Type B pancreatic cell (in vitro differentiated cells): ENCODE measurements at regions not wholly inside any gene's neighbourhood (a gene's known extent, or its start where the extent isn't known, plus 50 kb on each side); places are given as distances from the start of the nearest gene placed in this dataset.

Source experiments
- DNase-seq: peaks from one replicate; pipeline ENCODE4 v3.0.0; 2021; ENCODE audit warnings: mixed read lengths; ENCODE audit not compliant: unreplicated experiment; ENCODE audit errors: extremely low spot score
- H3K27ac Mint-ChIP-seq: 2 replicates; pipeline ENCODE4 v1.8.0; 2021; ENCODE audit warnings: mild to moderate bottlenecking, mixed read lengths
- H3K27me3 Mint-ChIP-seq: 2 replicates; pipeline ENCODE4 v1.8.0; 2021; ENCODE audit warnings: mixed read lengths
- H3K36me3 Mint-ChIP-seq: 2 replicates; pipeline ENCODE4 v1.8.0; 2021; ENCODE audit warnings: mixed read lengths
- H3K4me1 Mint-ChIP-seq: one replicate; pipeline ENCODE4 v1.8.0; 2021; ENCODE audit warnings: mixed read lengths; ENCODE audit not compliant: unreplicated experiment
- H3K4me3 Mint-ChIP-seq: 2 replicates; pipeline ENCODE4 v1.8.0; 2021; ENCODE audit warnings: mild to moderate bottlenecking, mixed read lengths
- H3K9me3 Mint-ChIP-seq: 2 replicates; pipeline ENCODE4 v1.8.0; 2021; ENCODE audit warnings: mixed read lengths
- CTCF ChIP-seq: fragments of 200-600 bp; sonication (generic); conservative IDR thresholded peaks from 2 replicates; pipeline ENCODE4 v1.5.0; 2021; ENCODE audit warnings: antibody characterized with exemption, mild to moderate bottlenecking

- Mint-ChIP-seq H3K27ac (no peak overlapping the region), H3K4me1 (peaks cover 20% of the 10 kb centered on the region), H3K9me3 (no peaks in the 10 kb centered on the region), H3K36me3 (no peaks in the 10 kb centered on the region), H3K27me3 (peaks cover 12% of the 10 kb centered on the region), H3K4me3 (no peak overlapping the region)
- DNase-seq, result peak; percentile 36
- TF ChIP-seq CTCF, result no peak
Measured at GRCh38 chr3:139117883-139118760, 73.4 kb upstream of the PRR23C start.

- no peak overlapping the region for H3K4me3 Mint-ChIP-seq
- TF ChIP-seq CTCF, result no peak
- no peaks in the 10 kb centered on the region for H3K36me3 Mint-ChIP-seq
Measured at GRCh38 chr3:139118835-139119234, 74.1 kb upstream of the PRR23C start.

GRCh38 chr3:139119331-139120025 lies 74.8 kb upstream of the PRR23C start:
- Mint-ChIP-seq H3K36me3 (no peaks in the 10 kb centered on the region), H3K4me3 (no peak overlapping the region), H3K27ac (no peak overlapping the region), H3K4me1 (peaks cover 23% of the 10 kb centered on the region), H3K9me3 (no peaks in the 10 kb centered on the region), H3K27me3 (peaks cover 4% of the 10 kb centered on the region)
- peak; percentile 22 for DNase-seq
- no peak for TF ChIP-seq CTCF

More at GRCh38 chr3:139118835-139119234, 74.1 kb upstream of the PRR23C start:
- Mint-ChIP-seq H3K4me1 (peaks cover 23% of the 10 kb centered on the region), H3K9me3 (no peaks in the 10 kb centered on the region), H3K27me3 (peaks cover 5% of the 10 kb centered on the region), H3K27ac (no peak overlapping the region)
- peak; percentile 31 for DNase-seq

- Mint-ChIP-seq H3K4me3 (peak overlapping the region; percentile 67), H3K36me3 (no peaks in the 10 kb centered on the region), H3K27ac (peak overlapping the region; percentile 32), H3K27me3 (peaks cover 6% of the 10 kb centered on the region), H3K9me3 (no peaks in the 10 kb centered on the region), H3K4me1 (peaks cover 23% of the 10 kb centered on the region)
- no peak for DNase-seq
- TF ChIP-seq CTCF, result no peak
Measured at GRCh38 chr3:139120086-139121056, 75.7 kb upstream of the PRR23C start.

- Mint-ChIP-seq H3K36me3 (no peaks in the 10 kb centered on the region), H3K4me3 (no peak overlapping the region), H3K27ac (no peak overlapping the region), H3K9me3 (no peaks in the 10 kb centered on the region), H3K4me1 (peaks cover 23% of the 10 kb centered on the region), H3K27me3 (peaks cover 6% of the 10 kb centered on the region)
- no peak for TF ChIP-seq CTCF
- no peak for DNase-seq
Measured at GRCh38 chr3:139121513-139122220, 77.0 kb upstream of the PRR23C start.
